HG03066 (cell line): ENCODE measurements at regions not wholly inside any gene's neighbourhood (a gene's known extent, or its start where the extent isn't known, plus 50 kb on each side); places are given as distances from the start of the nearest gene placed in this dataset.
"Not testable (repeated sequence)": the region's sequence is repeated elsewhere in the genome, so short reads cannot be mapped to it uniquely, and the experiment has no call there.

Experiments
- ATAC-seq: cut with Tn5 transposase; IDR thresholded peaks from one replicate; pipeline ENCODE4 v1.9.1; 2021; ENCODE audit warnings: low read depth; ENCODE audit not compliant: unreplicated experiment

GRCh38 chr13:24617256-24618010, 62.8 kb upstream of the ATP12A start:
- ATAC-seq: no peak

DNA sequence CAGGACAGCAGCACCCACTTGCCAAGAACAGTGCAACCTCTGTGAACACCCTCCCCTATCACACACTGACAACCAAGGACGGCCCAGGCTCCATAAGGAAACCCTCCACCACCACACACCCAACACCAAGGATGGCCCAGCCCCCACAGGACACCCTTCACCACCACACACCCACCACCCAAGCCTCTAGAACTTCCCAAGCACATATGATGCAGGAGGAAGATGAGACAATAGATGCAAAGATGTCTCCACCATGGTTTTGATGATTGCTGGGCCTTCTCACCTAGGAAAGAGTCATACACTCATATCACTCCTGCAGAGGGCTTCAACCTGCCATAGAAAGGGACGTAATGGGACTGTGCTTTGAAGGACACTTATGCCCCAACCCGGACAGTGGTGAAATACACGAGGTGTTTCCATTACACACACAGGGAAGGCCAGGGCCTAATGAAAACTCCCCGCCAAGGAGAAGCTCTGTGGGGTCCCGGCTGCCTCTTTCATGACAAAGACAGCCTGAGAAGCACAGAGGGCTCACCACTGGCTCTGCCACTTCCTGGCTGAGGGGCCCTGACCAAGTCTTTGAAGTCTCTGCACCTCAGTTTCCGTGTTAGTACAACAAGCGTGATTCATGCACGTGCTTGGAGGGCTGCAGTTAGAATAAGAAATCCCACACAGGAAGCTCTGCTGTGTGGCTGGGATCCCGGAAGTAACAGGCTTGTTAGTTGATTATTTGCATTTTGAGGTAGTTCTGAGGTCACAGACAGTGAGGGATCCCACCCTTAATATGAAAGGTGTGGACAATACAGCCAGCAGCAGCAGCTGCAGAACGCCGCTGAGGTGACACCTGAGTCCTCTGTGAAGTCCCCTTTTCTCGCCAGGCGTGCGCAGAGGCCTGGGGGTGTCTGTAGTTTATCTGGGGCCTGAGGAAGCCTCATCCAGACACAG, 61.9 kb upstream of the ATP12A start:
- ATAC-seq: peak; percentile 75

DNA sequence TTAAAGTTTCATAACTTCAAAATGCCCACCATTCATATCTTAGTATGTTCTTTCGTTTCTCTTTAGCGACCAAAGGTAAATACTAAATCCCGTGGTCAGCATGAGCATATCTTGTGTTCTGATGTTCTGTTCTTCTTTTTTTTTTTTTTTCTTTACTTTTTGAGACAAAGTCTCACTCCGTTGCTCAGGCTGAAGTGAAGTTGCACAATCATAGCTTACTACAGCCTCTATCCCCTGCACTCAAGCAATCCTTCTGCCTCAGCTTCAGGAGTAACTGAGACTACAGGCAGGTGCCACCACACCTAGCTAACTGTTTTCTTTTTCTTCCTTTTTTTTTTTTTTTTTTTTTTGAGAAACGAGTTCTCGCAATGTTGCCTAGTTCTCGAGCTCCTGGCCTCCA, 60.9 kb upstream of the ATP12A start:
- ATAC-seq: no peak

GRCh38 chr13:24622481-24623148, 57.6 kb upstream of the ATP12A start:
- not testable (repeated sequence) for ATAC-seq

DNA sequence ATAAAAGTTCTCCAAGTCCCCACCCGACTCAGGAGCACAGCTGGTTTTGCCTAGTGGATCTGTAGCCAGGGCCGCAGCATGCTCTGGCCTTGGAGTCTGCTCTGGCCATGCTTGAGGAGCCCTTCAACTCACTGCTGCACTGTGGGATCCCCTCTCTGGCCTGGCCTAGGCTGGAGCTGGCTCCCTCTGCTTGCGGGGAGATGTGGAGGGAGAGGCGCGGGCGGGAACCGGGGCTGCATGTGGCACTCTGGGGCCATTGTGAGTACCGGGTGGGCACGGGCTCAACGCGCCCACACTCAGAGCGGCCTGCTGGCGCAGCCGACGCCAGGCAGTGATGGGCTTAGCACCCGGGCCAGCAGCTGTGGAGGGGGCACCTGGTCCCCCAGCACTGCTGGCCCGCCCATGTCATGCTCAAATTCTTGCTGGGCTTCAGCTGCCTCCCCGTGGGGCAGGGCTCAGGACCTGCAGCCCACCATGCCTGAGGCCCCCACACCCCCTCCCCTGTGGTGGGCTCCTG, 57.0 kb upstream of the ATP12A start:
- no peak for ATAC-seq

DNA sequence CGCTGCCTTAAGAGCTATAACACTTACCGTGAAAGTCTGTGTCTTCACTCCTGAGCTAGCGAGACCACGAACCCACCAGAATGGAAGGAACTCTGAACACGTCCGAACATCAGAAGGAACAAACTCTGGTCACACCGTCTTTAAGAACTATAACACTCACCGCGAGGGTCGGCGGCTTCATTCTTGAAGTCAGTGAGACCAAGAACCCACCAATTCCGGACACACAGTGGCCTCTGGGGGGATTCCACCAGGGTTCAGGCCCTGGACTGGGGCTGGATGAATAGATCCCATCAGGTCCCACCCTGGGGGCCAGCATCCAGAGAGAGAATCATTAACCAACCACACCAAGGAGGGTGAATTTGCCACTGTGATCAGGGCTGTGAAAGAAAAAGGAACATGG, 55.8 kb upstream of the ATP12A start:
- ATAC-seq: no peak

GRCh38 chr13:24624801-24625231, 55.4 kb upstream of the ATP12A start:
- ATAC-seq: no peak

DNA sequence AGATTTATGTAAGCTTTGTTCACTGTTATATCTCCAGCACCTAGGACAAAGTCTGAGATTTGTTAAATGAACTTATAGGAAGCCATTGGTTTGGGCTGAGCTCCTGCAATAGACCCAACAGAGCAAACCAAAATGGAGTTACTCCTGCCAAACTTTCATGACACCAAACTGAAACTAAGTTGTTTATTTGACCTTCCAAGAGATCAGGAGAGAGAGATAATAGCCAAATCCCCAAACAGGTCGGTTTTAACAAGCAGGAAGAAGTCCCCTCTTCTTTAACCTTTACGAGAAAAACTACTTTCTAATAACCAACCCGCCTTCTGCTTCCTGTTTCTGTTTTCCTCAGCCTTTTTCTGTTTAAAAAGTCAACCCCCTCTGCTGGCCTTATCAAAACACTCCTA, 54.9 kb upstream of the ATP12A start:
- no peak for ATAC-seq

DNA sequence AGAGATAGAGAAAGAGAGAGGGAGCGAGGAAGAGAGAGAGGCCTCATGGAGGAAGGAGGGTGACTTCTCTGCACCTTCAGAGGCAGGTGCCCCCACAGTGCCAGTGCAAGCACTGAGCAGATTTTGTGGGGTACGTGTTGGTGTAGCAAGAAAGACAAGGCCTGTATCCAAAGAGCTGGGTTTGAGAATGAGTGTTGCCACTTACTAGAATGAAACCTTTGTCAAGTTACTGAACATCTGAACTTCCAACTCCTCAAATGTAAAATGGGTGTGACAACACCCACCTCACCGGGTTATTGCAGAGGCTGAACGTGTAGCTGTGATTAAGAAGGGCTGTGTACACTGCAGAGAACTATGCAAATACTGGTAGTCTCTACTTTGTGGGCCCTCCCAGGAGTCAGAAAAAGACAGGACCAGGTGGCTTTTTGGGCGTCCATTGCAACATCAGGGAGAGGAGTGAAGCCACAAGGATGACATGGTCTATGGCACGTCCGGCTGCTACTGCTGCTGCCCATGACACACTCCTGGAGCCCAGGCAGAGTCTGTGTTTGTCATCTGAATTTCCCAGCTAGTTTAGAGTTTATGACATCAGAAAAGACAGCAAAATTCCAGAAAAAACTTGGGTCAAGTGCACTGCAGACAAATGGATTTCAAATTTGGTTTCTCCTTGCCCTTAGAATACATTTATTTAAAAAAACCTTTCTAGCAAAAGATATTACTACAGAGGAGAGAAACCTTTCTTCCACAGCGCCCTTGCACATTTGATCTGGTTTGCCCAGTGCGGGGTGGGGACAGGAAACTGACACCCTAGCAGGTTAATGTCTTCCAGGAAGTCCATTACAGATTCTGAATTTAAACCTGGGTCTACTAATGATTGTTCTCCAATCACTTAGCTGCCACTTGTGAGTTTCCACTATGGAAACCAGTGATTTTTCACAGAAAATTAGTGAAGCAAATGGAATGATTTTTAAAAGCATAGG, 54.0 kb upstream of the ATP12A start:
- ATAC-seq: no peak

GRCh38 chr13:24627090-24627714, 53.0 kb upstream of the ATP12A start:
- ATAC-seq: no peak

DNA sequence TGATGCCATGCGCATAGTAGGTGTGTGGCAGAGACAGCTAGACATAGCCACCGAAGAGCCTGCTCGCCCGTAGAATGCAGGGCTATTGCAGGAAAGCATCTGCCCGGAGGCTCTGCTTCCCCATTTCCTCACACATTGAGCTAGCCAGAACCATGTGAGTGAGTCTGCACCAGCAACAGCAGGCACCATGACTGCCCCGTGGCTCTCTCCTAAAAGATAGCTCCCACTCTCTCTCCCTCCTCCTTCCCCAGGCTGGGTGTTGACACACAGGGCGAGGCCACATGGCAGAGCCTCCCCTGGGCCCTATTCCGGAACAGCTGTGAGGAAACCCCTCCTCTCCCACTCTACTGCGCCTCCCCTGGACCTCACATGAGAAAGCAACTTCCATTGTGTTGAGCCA, 52.3 kb upstream of the ATP12A start:
- no peak for ATAC-seq

DNA sequence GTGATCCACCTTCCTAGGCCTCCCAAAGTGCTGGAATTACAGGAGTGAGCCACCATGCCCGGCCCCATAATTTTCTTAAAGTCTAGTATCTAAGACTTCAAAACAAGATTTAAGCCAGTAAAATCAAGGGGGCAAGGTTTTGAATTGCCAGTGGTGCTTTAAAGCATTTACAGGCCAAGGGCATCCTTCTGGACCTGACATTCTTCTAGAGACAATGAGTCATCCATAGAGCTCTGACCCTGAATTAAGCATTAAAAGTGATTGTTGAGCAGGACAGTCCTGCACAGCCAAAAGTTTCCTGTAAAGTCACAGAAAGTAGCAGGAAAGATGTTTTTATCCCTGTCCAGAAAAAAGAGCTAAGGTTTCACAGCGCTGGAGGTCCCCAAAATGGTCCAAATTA, 50.9 kb upstream of the ATP12A start:
- no peak for ATAC-seq

DNA sequence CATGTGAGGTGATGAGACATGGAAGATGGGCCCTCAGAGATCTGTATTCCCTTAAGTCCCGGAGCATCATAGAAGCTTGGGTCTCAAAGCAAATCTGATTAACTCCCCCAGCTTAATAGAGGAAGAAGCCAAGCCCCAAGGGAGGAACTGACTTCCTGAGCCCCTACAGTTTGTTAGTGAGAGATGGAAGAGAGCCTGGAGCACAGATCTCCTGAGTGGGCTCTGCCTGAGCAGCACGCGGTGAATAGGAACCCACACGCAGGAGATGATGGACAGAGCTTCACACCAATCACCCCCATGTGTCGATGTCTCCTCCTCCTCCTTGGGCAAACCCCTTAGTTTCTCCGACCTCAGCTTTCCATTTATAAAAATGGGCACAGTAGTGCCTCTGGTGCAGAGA, 50.1 kb upstream of the ATP12A start:
- ATAC-seq: no peak
